DMS114 treated with DMSO at 0.1 percent for 48 hours (cell line): ENCODE measurements at regions not wholly inside any gene's neighbourhood (a gene's known extent, or its start where the extent isn't known, plus 50 kb on each side); places are given as distances from the start of the nearest gene placed in this dataset.
"Not testable (repeated sequence)": the region's sequence is repeated elsewhere in the genome, so short reads cannot be mapped to it uniquely, and the experiment has no call there.

Experiments
- DNase-seq: peaks from one replicate; lab custom pipeline; 2025; ENCODE audit not compliant: unreplicated experiment; lab: John Stamatoyannopoulos, UW

DNA sequence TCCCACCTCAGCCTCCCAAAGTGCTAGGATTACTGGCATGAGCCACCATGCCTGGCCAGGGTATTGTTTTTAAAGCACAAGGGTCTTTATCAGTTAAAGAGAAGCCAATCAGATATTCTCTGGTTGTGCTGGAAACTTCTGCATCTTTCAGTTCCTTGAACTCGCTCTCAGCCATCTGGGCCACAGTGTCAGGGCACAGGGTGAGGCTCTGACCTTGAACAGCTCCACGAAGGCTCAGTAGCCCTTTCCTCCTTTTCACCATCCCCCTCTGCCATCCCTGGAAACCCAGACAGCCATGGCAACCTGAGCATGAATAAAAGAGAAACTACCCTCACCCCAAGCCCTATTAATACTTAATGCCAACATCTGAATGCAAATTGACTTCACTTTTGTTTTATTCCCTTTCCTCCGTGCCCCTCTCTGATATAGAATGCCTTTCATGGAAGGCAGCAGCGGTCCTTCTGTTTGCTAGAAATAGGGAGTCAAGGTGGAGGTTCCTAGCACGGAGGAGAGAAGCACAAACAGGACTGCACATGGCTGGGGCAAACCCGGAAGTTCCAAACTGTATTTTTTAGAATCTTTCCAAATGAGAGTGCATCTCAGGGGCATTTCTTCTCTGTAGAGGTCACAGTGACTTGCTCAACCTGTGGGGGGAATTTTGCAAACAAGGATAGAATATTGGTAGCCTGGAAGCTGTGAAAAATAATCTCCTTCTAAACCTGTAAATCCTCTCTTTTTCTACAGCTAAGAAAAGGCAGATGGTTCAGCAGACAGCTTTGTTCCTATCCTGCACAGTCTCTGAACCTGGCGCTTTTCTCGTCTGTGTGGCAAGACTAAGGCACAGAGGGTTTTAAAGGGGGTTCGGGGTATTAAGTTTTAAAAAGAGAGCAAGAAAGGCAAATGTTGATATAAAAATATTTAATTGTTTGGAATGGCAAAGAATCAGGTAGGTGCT is 176.4 kb upstream of the RREB1 start:
- DNase-seq = no peak

DNA sequence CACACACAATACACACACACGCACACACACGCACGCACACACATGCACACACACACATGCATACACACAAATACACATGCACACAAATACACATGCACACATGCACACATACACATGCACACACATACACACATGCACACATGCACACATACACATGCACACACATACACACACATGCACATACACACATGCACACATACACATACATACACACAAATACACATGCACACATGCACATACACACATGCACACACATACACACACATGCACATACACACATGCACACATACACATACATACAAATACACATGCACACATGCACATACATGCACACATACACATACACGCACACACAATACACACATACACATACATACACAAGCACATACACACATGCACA is 175.4 kb upstream of the RREB1 start:
- no peak for DNase-seq

DNA sequence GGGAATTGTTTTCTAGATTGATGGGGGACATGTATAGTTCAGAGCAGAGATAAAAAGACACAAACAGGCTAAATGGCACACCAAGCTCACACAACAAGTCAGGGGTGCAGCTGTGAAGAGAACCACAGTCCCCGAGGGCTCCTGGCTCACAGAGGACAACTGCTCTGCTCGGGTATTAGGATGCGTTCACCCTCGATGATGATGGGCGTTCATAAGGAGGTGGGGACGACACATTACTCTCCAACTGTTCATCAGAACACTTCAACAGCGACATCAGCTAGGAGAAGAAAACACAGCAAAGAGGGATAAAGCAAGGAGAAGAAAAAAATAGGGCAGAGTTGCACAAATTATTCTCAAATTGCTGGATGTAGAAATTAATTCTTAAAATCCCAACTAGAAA is 174.8 kb upstream of the RREB1 start:
- DNase-seq = no peak

DNA sequence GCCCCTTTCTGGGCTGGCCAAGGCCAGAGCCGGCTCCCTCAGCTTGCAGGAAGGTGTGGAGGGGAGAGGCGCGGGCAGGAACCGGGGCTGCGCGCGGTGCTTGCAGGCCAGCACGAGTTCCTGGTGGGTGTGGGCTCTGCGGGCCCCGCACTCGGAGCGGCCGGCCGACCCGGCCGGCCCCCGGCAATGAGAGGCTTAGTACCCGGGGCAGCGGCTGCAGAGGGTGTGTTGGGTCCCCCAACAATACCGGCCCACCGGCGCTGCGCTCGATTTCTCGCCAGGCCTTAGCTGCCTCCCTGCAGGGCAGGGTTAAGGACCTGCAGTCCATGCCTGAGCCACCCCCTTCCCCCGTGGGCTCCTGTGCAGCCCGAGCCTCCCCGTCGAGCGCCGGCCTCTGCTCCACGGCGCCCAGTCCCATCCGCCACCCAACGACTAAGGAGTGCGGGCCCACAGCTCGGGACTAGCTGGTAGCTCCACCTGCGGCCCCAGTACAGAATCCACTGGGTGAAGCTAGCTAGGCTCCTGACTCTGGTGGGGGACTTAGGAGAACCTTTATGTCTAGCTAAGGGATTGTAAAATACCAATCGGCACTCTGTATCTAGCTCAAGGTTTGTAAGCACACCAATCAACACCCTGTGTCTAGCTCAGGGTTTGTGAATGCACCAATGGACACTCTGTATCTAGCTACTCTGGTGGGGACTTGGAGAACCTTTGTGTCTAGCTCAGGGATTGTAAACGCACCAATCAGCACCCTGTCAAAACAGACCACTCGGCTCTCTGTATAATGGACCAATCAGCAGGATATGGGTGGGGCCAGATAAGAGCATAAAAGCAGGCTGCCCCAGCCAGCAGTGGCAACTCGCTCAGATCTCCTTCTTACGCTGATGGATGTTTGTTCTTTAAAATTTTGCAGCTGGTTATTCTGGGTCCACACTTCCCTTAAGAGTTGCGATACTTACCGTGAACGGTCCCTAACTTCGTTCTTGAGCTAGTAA is 167.4 kb upstream of the RREB1 start:
- no peak for DNase-seq

DNA sequence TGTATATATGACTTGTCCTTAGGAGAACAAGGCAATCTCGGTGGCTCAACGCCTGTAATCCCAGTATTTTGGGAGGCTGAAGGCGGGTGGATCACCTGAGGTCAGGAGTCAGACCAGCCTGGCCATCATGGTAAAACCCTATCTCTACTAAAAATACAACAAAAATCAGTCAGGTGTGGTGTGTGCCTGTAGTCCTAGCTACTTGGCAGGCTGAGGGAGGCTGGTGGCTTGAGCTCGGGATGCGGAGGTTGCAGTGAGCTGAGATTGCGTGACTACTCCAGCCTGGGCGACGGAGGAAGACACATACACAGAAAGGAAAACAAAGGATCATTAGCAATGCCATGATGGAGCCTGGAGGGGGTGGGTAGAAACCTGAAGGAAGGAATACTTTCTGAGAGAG is 166.6 kb upstream of the RREB1 start:
- no peak for DNase-seq

DNA sequence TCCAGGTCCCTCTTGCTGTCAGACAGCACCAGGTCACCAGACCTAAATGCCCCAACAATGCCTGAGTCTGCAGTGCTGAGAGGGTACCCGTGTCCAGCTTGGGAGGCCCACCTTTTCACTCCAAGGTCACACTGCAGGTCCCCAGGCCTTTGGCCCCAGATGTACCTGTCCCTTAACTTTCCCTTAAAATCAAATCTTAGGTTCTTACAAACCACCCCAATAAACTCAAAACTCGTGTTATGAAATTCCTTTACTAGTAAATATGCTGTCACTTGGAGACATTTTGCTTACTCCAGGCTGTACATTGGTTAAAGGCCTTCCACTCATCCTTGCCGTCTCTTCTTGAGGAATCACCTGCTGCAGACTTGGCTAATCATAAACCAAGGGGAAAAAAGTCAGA is 165.7 kb upstream of the RREB1 start:
- no peak for DNase-seq

DNA sequence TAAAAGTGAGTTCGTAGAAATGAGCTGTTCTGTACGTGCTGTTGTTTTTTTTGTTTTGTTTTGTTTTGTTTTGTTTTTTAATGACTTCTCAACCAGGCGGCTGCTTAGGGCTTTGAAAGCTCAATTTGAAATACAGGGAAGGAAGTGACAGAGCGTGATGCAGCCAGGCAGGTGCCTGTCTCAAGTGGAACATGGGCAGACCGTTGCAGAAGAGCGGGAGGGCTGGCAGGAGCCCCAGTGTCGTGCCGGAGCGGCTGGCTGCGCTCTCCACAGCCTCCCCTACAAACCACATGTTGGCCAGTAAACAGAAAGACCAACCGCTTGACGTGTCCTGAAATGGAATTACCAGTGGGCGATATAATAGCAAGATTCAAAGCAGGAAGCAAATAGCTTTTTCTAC is 164.9 kb upstream of the RREB1 start:
- DNase-seq = no peak

DNA sequence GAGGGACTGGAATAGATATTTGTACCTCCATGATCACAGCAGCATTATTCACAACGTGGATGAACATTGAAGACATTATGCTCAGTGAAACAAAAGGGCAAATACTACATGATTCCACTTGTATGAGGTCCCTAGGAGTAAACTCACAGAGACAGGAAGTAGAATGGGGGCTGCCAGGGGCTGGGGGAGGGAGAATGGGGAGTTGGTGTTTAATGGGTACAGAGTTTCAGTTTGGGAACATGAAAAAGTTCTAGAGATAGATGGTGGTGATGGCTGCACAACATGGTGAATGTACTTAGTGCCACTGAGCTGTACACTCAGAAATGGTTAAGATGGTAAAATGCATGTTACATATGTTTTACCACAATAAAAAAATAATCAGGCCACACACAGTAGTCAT is 164.3 kb upstream of the RREB1 start:
- DNase-seq = no peak

DNA sequence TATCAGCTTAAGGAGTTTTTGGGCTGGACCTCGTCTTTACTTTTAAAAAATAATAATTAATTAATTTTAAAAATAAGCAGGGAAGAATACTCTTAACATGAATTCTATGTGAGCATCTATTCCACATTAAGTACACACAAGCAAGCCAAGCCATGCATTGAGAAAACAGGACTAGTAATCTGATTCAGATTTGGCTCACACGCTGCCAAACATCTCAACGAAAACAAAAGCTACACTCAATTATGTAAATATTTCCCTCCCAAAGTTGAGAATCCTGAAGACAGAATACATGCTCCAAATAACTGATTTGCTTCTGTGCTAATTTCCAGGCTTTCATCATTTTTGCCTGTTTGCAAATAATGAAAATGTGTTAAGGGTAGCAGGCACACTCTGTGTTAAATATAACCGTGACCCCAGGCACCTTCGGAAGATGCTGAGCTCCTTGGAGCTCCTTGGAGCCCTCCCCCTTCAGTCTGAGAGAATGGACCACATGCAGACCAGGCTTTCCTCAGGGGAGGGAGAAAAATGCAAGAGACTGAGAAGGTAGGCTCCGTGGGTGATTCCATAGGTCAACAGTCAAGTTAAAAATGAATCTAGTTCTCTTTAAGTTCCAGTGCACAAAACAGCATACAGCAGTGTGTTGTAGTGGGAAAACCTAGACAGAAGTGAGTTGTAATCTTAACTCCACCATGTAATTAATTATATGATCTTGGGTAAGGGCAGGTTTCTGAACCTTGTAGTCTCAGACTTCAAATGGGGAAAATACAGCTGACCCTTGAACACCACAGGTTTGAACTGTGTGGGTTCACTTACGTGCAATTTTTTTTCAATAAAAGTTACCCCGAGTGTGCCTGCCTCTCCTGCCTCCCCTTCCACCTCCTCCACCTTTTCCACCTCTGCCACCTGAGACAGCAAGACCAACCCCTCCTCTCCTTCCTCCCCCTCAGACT is 161.3 kb upstream of the RREB1 start:
- DNase-seq = no peak

DNA sequence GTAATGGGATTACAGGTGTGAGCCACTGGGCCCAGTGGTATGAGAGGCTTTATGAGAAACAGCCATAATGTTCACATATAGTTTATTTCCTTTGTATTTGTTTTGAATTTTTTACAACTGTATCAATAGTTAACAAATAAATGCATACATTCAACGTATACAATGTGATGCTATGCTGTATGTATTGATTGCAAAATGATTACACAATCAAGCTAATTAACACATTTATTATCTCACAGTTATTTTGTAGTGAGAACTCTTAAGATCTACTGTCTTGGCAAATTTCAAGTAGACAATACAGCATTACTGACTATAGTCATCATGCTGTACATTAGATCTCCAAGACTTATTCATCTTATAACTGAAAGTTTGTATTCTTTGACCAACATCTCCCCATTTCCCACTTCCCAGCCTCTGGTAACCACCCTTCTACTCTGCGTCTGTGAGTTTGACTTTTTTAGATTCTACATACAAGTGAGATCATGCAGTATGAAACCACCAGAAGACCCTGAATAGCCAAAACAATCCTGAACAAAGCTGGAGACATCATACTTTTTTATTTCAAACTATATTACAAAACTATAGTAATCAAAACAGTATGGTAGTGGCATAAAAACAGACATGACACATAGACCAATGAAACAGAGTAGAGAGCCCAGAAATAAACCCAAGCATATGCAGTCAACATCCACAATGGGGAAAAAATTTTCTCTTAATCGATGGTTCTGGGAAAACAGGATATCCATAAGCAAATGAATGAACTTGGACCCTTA is 157.2 kb upstream of the RREB1 start:
- DNase-seq = no peak

DNA sequence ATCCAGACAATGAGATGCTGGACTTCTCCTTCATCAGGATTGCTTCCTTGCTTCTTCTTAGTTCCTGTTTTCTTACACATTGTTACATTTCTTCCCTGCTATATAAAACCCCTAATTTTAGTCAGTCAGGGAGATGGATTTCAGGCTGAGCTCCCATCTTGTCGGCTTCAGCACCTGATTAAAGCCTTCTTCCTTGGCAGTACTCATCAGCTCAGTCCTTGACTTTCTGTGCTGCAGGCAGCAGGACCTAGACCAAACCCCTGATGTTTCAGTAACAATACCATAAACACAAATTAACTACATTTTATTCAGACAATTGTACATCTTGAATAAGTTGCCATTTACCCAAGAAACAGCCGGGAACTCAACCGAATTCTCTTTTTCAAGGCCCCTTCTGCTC is 156.4 kb upstream of the RREB1 start:
- no peak for DNase-seq

DNA sequence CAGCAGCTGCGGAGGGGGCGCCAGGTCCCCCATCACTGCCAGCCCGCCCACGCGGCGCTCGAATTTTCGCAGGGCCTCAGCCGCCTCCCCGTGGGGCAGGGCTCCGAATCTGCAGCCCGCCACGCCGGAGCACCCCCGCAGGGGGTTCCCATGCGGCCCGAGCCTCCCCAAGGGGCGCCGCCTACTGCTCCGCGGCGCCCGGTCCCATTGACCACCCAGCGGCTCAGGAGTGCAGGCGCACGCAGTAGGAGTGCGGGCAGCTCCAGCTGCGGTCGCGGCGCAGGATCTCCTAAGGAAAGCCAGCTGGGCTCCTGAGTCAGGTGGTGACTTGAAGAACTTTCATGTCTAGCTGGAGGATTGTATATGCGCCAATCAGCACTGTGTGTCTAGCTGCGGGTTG is 155.3 kb upstream of the RREB1 start:
- DNase-seq = no peak

DNA sequence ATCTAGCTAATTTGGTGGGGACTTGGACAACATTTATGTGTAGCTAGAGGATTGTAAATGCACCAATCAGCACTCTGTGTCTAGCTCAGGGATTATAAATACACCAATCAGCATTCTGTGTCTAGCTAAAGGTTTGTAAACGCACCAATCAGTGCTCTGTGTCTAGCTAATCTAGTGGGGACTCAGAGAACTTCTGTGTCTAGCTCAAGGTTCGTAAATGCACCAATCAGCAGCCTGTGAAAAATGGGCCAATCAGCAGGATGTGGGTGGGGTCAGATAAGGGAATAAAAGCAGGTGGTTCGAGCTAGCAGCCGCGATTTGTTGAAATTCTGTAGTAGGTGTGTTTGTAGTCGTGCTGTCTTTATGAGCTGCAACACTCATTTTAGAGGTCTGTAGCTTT is 154.8 kb upstream of the RREB1 start:
- not testable (repeated sequence) for DNase-seq

DNA sequence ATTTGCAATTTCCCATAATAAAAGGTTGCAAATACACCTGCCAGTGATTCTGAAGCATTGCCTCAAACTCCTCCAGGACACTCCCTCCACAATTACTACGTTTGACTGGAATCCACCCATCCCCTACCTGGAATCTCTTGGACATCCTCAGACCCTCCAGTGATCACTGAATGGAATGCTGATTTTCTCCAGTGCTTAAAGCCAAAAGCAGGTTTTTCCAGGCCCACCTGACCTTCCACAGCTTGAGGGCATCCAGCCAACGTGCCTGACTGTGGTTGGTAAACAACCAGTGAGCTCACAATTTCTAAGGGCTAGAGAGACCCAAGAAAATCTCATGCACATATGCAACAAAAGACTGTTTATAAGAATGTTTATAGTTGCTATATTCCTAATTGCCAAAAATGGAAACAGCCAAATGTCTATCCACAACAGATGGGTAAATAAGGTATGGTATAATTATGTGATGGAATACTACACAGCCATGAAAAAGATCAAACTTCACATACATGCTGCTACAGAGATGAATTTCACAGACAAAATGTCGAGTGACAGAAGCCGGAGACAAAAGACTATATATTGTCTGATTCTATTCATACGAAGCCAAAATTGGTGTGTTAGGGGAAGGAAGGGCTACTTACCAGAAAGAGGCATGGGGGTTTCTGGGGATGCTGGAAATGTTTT is 147.1 kb upstream of the RREB1 start:
- no peak for DNase-seq

DNA sequence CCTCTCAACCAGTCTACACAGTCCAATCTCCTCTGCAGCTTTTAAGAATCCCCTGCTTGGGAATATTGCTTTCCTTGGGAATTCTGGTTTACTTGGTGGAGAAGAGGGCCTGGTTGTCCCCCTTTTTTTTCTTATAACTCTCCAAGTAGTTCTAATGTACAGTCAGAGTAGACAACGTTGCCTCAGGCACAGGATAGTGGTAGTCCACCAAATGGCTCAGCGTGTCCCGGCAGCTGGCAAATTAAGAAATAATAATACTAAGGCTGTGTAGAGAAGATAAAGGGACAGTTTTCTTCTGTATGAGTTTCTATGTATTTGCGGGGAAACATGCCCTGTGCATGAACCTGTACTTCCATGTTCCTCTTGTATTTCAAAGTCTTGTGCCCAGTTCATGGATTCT is 145.7 kb upstream of the RREB1 start:
- DNase-seq = no peak

DNA sequence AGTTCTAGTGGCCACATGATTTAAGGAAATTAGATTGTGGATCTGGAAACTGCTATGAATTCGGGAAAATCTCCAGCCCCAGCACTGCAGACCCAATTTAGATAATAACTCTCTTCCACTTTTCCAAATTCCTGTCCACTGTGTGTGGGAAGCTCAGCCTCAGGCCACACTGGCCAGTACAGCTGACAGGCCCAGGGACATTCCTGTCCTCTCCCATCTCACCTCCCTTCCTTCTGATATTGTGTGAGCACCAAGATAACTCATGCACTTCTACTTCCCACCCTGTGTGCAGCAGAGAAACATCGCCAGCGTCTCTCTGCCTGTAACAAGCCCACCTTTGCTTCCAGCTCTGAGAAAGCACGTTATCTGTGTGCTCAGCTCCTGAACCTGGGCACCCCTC is 145.1 kb upstream of the RREB1 start:
- no peak for DNase-seq

DNA sequence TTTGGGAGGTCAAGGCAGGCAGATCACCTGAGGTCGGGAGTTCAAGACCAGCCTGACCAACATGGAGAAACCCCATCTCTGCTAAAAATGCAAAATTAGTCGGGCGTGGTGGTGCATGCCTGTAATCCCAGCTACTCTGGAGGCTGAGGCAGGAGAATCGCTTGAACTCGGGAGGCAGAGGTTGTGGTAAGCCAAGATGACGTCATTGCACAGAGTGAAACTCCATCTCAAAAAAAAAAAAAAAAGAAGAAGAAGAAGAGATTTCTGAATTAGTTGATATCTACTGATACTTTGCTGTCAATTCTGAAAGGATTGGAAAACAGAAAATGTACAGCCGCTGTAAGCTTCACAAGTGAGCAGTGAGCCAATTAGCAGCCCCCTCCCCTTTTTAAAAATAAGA is 144.4 kb upstream of the RREB1 start:
- DNase-seq = not testable (repeated sequence)

DNA sequence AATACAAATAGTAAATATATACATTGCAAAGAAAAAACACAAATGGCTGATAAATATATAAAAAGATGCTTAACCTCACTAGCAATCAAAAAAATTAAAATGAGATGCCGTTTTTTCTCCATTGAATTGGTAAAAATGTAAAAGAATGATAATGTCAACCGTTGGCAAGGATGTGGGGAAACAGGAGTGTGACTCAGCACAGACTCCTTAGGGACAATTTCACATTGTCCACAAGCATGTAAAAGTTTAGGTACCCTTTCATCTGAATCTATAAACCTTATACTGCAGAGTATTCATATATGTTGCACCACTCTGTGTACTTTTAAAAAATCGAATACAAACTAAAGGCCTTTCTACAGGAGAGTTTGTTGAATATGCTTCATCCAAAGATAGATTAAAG is 143.1 kb upstream of the RREB1 start:
- DNase-seq = no peak

DNA sequence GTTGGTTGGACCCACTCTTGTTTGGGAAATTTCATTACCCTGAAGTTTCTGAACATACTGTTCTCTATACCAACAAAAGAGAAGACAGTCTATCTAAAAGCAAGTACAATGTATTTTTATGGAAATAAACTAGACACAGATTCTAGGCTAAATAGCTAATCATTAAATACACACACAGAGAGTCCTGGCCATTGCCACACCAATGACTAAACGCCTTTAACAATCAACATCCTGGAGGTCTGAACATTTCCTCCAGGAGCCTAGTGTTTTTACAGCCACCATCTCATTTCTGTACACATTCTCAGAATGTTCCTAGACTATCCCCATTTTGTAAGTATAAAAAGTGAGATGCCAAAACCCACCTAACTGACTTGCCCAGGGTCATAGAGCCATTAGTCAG is 141.6 kb upstream of the RREB1 start:
- no peak for DNase-seq
